Activated CD4-positive, alpha-beta T cell treated with anti-CD3 and anti-CD28 coated beads, Interleukin-2, amount 50 U/mL, for 24 hours (primary cell): ENCODE measurements at regions not wholly inside any gene's neighbourhood (a gene's known extent, or its start where the extent isn't known, plus 50 kb on each side); places are given as distances from the start of the nearest gene placed in this dataset.
"Not testable (repeated sequence)": the region's sequence is repeated elsewhere in the genome, so short reads cannot be mapped to it uniquely, and the experiment has no call there.

Experiments used
- DNase-seq, 2 donors: peaks; one replicate each; pipeline ENCODE4 v3.0.0-alpha.2; 2020; ENCODE audit warnings: low read depth in 1 of 2, low spot score in 1 of 2

- DNase-seq: not testable (repeated sequence)
These were observed 127.0 kb downstream of the ART5 start for GRCh38 chr11:3514635-3515424.

- not testable (repeated sequence) for DNase-seq
These were observed 128.5 kb downstream of the ART5 start for GRCh38 chr11:3513311-3513710.

- DNase-seq: not testable (repeated sequence)
These were observed 129.0 kb downstream of the ART5 start for GRCh38 chr11:3512751-3513150.

- DNase-seq: peak in 1 of 2 donors; percentile 12
These were observed 129.6 kb downstream of the ART5 start for GRCh38 chr11:3512133-3512703.

- not testable (repeated sequence) for DNase-seq
These were observed 130.2 kb downstream of the ART5 start for GRCh38 chr11:3511416-3512132.

GRCh38 chr11:3509563-3509962 is 130.6 kb upstream of the ZNF195 start:
- DNase-seq: not testable (repeated sequence)

- DNase-seq: not testable (repeated sequence)
These were observed 120.3 kb upstream of the ZNF195 start for GRCh38 chr11:3499198-3499597.

GRCh38 chr11:3498356-3498755 is 119.4 kb upstream of the ZNF195 start:
- DNase-seq: not testable (repeated sequence)

- not testable (repeated sequence) for DNase-seq
These were observed 114.2 kb upstream of the ZNF195 start for GRCh38 chr11:3493152-3493551.

- not testable (repeated sequence) for DNase-seq
These were observed 109.1 kb upstream of the ZNF195 start for GRCh38 chr11:3488003-3488402.

- DNase-seq: not testable (repeated sequence)
These were observed 106.8 kb upstream of the ZNF195 start for GRCh38 chr11:3485737-3486136.

GRCh38 chr11:3476937-3477885 is 98.3 kb upstream of the ZNF195 start:
- DNase-seq: not testable (repeated sequence)

- DNase-seq: not testable (repeated sequence)
These were observed 97.4 kb upstream of the ZNF195 start for GRCh38 chr11:3476084-3476936.

- not testable (repeated sequence) for DNase-seq
These were observed 90.0 kb upstream of the ZNF195 start for GRCh38 chr11:3468963-3469362.

- not testable (repeated sequence) for DNase-seq
These were observed 88.7 kb upstream of the ZNF195 start for GRCh38 chr11:3467599-3467998.

GRCh38 chr11:3455666-3456065 is 76.7 kb upstream of the ZNF195 start:
- DNase-seq: not testable (repeated sequence)

GRCh38 chr11:3454844-3455243 is 75.9 kb upstream of the ZNF195 start:
- peak; percentile 22 to 54 for DNase-seq

GRCh38 chr11:3453596-3454256 is 74.8 kb upstream of the ZNF195 start:
- DNase-seq: not testable (repeated sequence)

- not testable (repeated sequence) for DNase-seq
These were observed 71.9 kb upstream of the ZNF195 start for GRCh38 chr11:3450822-3451221.
